ENCODE measurements at regions not wholly inside any gene's neighbourhood (a gene's known extent, or its start where the extent isn't known, plus 50 kb on each side); places are given as distances from the start of the nearest gene placed in this dataset.

- DNase-seq (ENCODE audit: low read depth, low spot score), result no peak
- TF ChIP-seq, protein P1, sequence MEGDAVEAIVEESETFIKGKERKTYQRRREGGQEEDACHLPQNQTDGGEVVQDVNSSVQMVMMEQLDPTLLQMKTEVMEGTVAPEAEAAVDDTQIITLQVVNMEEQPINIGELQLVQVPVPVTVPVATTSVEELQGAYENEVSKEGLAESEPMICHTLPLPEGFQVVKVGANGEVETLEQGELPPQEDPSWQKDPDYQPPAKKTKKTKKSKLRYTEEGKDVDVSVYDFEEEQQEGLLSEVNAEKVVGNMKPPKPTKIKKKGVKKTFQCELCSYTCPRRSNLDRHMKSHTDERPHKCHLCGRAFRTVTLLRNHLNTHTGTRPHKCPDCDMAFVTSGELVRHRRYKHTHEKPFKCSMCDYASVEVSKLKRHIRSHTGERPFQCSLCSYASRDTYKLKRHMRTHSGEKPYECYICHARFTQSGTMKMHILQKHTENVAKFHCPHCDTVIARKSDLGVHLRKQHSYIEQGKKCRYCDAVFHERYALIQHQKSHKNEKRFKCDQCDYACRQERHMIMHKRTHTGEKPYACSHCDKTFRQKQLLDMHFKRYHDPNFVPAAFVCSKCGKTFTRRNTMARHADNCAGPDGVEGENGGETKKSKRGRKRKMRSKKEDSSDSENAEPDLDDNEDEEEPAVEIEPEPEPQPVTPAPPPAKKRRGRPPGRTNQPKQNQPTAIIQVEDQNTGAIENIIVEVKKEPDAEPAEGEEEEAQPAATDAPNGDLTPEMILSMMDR (IDR thresholded peaks at IDR 0.05; ENCODE audit: insufficient read depth, low read length, missing control alignments), result no peak
- ChIA-PET CTCF (interaction anchor here (1.4 kb wide), 1 partner anchor 126 kb away, joined by 3 read pairs; no protein-coding TSS in a partner anchor), POLR2A (no interaction called here)
- H3K4me3 ChIP-seq (ENCODE audit: low read depth, low read length), result no peak overlapping the region
Observed at GRCh38 chr11:131190446-131190845, 180.0 kb upstream of the NTM start.

GRCh38 chr11:131191606-131192005 is 178.8 kb upstream of the NTM start:
- H3K4me3 ChIP-seq (ENCODE audit: low read depth, low read length), result no peak overlapping the region
- ChIA-PET POLR2A (interaction anchor here (0.5 kb wide), 1 partner anchor 13 kb away, joined by 3 read pairs; no protein-coding TSS in a partner anchor), CTCF (no interaction called here)
- TF ChIP-seq, protein P1 (IDR thresholded peaks at IDR 0.05; ENCODE audit: insufficient read depth, low read length, missing control alignments), result no peak
- no peak for DNase-seq (ENCODE audit: low read depth, low spot score)

- POLR2A ChIA-PET, result no interaction called here
- TF ChIP-seq, protein P1 (IDR thresholded peaks at IDR 0.05; ENCODE audit: insufficient read depth, low read length, missing control alignments), result no peak
- no peak for DNase-seq (ENCODE audit: low read depth, low spot score)
- H3K4me3 ChIP-seq (ENCODE audit: low read depth, low read length), result no peak overlapping the region
- CTCF ChIA-PET, result no interaction called here
Observed at GRCh38 chr11:131192628-131193027, 177.8 kb upstream of the NTM start.

DNA sequence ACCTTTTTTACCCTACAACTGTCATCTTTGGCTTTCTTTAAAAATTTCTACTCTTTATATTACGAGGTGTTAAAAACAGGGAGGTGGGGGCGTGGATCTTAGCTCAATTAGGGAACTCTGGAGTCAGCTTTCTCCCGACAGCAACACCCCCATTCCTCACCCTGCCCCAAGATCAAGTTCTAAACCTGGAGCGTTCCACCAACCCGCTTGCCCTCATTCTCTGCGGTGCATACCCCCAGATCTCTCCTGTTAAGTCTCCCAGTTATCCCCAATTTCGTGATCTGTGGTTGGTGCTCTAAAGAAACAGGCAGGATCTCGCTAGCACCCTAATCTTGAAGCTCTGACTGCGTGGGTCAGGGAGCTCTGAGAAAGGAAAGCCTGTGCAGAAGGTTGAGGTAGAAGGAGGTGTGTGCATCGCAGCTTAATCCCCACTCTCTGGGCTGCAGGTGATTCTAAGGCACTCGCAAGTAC is 177.3 kb upstream of the NTM start:
- no peak for DNase-seq (ENCODE audit: low read depth, low spot score)
- POLR2A ChIA-PET, result no interaction called here
- no peak overlapping the region for H3K4me3 ChIP-seq (ENCODE audit: low read depth, low read length)
- CTCF ChIA-PET, result interaction anchor here (3.2 kb wide), 1 partner anchor 128 kb away, joined by 12 read pairs; no protein-coding TSS in a partner anchor
- TF ChIP-seq, protein P1 (IDR thresholded peaks at IDR 0.05; ENCODE audit: insufficient read depth, low read length, missing control alignments), result no peak

DNA sequence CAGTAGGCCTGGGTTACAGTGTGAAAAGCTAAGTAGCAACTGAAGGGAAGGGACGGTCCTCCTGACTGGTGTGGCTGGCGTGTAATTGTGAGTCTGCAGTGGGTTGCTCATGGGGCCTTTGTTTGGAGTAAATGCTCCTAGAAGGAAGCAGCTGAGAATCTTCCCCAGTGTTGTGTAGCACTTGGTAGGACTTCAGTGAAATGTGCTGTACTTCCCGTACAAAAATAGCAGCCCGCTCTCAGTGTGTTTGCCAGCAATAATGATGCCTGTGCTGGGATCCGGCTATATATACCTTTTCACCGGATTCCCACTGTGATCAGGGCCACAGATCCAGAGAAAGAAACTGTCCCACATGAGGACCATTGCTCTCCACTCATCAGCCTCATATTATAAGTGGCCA is 175.7 kb upstream of the NTM start:
- TF ChIP-seq, protein P1 (IDR thresholded peaks at IDR 0.05; ENCODE audit: insufficient read depth, low read length, missing control alignments), result no peak
- H3K4me3 ChIP-seq (ENCODE audit: low read depth, low read length), result no peak overlapping the region
- ChIA-PET CTCF (interaction anchor here (1.2 to 3.2 kb wide), 2 partner anchors 22 to 130 kb away, joined by 3 to 12 read pairs; no protein-coding TSS in a partner anchor), POLR2A (no interaction called here)
- DNase-seq (ENCODE audit: low read depth, low spot score), result no peak

DNA sequence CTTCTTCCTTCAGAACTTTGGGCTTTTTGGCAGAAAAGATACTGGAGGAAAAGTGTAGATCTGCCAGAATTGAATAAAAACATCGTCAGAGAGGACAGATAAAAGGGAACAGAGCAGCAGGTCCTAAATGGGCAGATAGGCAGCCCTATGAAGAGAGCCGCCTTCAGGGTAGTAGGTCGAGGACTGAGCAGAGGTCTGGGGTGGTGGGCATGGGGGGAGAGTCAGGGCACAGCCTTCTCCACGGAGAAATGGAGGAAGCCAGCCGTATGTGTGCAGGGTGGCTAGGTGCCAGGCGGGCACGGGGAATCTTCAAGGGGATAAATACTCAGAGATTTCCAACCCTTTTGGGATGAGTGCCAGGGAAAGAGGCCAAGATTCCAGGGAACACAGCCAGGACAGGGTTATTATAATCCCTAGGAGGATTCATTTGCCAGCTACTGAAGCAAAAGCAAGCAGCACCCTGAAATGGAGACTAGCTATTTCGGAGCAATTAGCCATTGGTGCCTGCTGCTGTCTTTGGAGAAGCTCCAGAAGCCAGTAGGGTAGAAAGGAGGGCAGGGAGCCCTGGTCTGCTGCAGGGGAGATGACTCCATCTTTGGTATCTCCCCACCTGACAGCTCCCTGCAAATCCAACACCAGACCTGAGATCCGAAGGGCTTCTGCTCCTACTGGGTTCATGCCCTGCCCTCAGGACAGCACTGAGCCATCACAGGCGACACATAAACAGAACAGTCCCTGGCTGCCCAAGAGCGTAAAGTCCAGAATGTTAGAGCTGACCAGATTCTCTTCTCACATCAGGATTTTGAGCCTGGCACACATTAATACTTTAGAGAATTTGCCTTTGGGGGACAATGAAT is 174.5 kb upstream of the NTM start:
- no peak overlapping the region for H3K4me3 ChIP-seq (ENCODE audit: low read depth, low read length)
- ChIA-PET CTCF (interaction anchor here (1.2 to 3.2 kb wide), 2 partner anchors 21 to 131 kb away, joined by 3 to 12 read pairs; no protein-coding TSS in a partner anchor), POLR2A (no interaction called here)
- no peak for DNase-seq (ENCODE audit: low read depth, low spot score)
- TF ChIP-seq, protein P1 (IDR thresholded peaks at IDR 0.05; ENCODE audit: insufficient read depth, low read length, missing control alignments), result no peak
